OCI-LY3 (cell line): ENCODE measurements at regions not wholly inside any gene's neighbourhood (a gene's known extent, or its start where the extent isn't known, plus 50 kb on each side); places are given as distances from the start of the nearest gene placed in this dataset.

Experiments
- EZH2phosphoT487 ChIP-seq: fragments of 200-600 bp; shearing (Covaris generic); IDR thresholded peaks from 2 replicates; pipeline ENCODE4 v1.6.1; 2018; ENCODE audit warnings: antibody characterized with exemption, mixed run types, low read depth
- TF ChIP-seq, protein P1 (sequence below): fragments of 200-600, 300-600 bp; sonication (generic); IDR thresholded peaks from 2 replicates; pipeline ENCODE4 v1.5.1; 2014; ENCODE audit warnings: antibody characterized with exemption, low read length, low read depth

DNA sequence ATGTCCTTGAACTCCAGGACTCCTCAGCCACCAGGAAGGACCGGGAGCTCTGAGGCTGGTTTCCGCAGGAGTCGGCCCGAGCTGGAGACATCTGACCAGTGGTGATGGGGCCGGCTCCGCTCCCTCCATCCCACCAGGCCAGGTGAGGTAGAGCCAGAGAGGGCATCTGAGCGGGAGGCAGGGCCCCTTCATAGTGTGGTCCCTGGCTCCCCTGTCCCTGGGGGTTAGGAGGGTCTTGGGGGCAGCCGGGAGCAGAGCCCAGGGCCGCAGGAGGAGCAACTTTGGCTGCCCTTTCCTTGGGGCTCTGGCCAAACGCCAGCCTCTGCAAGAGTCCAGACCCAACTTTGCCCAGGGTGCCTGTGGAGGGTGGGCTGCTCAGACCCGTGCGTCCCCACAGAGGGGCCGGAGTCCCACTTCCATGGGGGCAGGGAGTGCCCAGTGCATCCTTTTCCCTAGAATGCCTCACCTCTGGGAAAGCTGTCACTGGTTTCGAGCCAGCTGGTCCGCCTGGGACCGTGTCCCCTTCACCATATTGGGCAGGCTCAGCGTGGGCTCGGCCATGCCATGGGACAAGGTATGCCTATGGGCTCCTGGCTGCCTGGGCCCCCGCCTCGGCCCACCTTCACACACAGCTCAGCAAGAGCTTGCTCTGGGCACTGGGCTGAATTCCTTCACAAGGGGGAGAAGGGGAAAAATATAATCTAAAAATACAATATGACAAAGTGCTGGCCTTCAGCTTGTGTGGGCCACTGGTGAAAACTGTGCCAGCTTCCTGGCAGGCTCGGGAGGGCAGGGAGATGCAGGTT is 148.6 kb downstream of the TWIST2 start:
- TF ChIP-seq, protein P1, sequence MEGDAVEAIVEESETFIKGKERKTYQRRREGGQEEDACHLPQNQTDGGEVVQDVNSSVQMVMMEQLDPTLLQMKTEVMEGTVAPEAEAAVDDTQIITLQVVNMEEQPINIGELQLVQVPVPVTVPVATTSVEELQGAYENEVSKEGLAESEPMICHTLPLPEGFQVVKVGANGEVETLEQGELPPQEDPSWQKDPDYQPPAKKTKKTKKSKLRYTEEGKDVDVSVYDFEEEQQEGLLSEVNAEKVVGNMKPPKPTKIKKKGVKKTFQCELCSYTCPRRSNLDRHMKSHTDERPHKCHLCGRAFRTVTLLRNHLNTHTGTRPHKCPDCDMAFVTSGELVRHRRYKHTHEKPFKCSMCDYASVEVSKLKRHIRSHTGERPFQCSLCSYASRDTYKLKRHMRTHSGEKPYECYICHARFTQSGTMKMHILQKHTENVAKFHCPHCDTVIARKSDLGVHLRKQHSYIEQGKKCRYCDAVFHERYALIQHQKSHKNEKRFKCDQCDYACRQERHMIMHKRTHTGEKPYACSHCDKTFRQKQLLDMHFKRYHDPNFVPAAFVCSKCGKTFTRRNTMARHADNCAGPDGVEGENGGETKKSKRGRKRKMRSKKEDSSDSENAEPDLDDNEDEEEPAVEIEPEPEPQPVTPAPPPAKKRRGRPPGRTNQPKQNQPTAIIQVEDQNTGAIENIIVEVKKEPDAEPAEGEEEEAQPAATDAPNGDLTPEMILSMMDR, result no peak
- TF ChIP-seq EZH2phosphoT487, result no peak
